Chondrocyte (in vitro differentiated cells): ENCODE measurements at regions not wholly inside any gene's neighbourhood (a gene's known extent, or its start where the extent isn't known, plus 50 kb on each side); places are given as distances from the start of the nearest gene placed in this dataset.

Experiments
- DNase-seq: peaks from one replicate; pipeline ENCODE4 v3.0.0; 2021; ENCODE audit warnings: mixed read lengths, low spot score
- H3K27ac Mint-ChIP-seq: one replicate; pipeline ENCODE4 v1.8.0; 2021; ENCODE audit warnings: mild to moderate bottlenecking, moderate library complexity, mixed read lengths; ENCODE audit not compliant: unreplicated experiment
- H3K27me3 Mint-ChIP-seq: 2 replicates; pipeline ENCODE4 v1.8.0; 2021; ENCODE audit warnings: low read depth, mixed read lengths
- H3K36me3 Mint-ChIP-seq: 2 replicates; pipeline ENCODE4 v1.8.0; 2021; ENCODE audit warnings: low read depth, mixed read lengths
- H3K4me1 Mint-ChIP-seq: 2 replicates; pipeline ENCODE4 v1.8.0; 2021; ENCODE audit warnings: low read depth, mild to moderate bottlenecking, mixed read lengths
- H3K4me3 Mint-ChIP-seq: one replicate; pipeline ENCODE4 v1.8.0; 2021; ENCODE audit warnings: mild to moderate bottlenecking, moderate library complexity, mixed read lengths; ENCODE audit not compliant: unreplicated experiment
- H3K9me3 Mint-ChIP-seq: 2 replicates; pipeline ENCODE4 v1.8.0; 2021; ENCODE audit warnings: low read depth, mixed read lengths
- CTCF ChIP-seq: fragments of 200-600 bp; sonication (generic); IDR thresholded peaks from 2 replicates; pipeline ENCODE4 v1.5.0; 2021; ENCODE audit warnings: antibody characterized with exemption, mild to moderate bottlenecking, moderate library complexity

DNA sequence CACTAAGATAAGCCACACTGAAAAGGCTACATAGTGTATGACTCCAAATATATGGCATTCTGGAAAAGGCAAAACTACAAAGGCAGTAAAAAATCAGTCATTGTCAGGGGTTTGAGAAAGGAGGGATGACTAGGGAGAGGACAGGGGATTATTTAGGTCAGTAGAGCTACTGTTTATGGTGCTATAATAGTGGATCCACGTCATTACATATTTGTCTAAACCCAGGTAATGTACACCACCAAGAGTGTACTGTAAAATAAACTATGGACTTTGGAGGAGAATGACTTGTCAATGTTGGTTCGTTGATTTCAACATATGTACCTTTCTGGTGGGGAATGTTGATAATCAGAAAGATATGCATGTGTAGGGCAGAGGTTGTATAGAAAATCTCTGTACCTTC lies 837.6 kb downstream of the FAM133A start:
- Mint-ChIP-seq H3K27me3 (no peaks in the 10 kb centered on the region), H3K4me1 (no peaks in the 10 kb centered on the region), H3K27ac (no peak overlapping the region), H3K9me3 (no peaks in the 10 kb centered on the region), H3K36me3 (no peaks in the 10 kb centered on the region), H3K4me3 (no peak overlapping the region)
- DNase-seq: no peak
- no peak for TF ChIP-seq CTCF

DNA sequence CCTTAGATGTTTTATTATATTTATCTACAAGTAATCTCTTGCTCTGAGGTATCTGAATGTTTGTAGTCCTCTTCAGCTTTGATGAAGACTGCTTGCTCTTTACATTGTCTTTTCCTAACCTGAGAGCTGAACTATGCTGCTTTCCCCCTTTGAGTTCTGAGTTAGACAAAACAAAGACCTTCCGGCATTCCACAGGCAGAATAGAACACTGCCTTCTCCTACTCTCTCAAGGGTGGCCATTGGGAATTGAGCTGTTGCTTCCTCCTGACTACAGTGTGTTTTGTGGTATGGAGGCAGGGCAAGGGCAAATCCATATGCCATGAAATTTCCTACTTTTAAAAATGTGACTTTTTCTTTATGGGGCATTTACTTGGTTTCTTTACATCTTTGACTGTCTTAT lies 841.0 kb downstream of the FAM133A start:
- no peaks in the 10 kb centered on the region for H3K36me3 Mint-ChIP-seq
- peaks cover 12% of the 10 kb centered on the region for H3K9me3 Mint-ChIP-seq
- no peak overlapping the region for H3K4me3 Mint-ChIP-seq
- H3K27ac Mint-ChIP-seq: no peak overlapping the region
- H3K27me3 Mint-ChIP-seq: no peaks in the 10 kb centered on the region
- no peaks in the 10 kb centered on the region for H3K4me1 Mint-ChIP-seq
- no peak for TF ChIP-seq CTCF
- DNase-seq: no peak

DNA sequence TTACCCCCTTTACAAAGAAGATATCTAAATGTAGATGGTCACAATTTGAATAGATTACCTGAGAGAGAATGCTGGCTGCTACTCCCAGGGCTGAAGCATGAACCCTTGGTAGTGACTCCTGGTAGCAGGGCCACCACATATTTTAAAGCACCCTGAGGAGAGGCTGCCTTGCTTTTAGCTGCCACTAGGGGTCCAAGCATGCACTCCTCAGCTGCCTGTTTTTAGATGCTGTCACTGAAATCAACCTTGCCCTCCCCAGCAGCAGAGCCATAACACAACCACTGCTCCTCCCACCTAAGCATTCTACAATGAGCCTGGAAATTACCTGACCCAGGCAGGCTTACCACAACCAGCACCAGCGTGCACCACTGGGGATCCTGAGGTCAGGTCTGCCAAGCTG lies 850.9 kb downstream of the FAM133A start:
- Mint-ChIP-seq H3K27ac (no peak overlapping the region), H3K4me3 (no peak overlapping the region), H3K4me1 (no peaks in the 10 kb centered on the region), H3K9me3 (peaks cover 45% of the 10 kb centered on the region), H3K27me3 (no peaks in the 10 kb centered on the region), H3K36me3 (no peaks in the 10 kb centered on the region)
- DNase-seq: no peak
- no peak for TF ChIP-seq CTCF

DNA sequence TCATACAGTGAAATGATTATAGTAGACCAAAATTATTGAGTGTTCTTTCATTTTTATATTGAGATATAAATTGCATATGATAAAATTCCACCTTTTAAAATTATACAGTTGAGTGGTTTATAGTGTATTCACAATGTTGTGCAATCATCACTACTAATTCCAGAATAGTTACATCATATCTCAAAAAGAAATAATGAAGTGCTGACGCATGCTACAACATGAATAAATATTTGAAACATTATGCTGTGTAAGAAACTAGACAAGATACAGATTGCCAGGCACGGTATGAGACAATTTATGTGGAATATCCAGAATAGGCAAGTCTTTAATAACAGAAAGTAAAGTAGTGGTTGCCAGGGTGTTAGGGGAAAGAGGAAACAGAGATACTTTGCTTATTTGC lies 871.7 kb downstream of the FAM133A start:
- no peak overlapping the region for H3K27ac Mint-ChIP-seq
- no peaks in the 10 kb centered on the region for H3K4me1 Mint-ChIP-seq
- H3K9me3 Mint-ChIP-seq: peaks cover 5% of the 10 kb centered on the region
- DNase-seq: no peak
- no peaks in the 10 kb centered on the region for H3K27me3 Mint-ChIP-seq
- no peak overlapping the region for H3K4me3 Mint-ChIP-seq
- TF ChIP-seq CTCF: no peak
- no peaks in the 10 kb centered on the region for H3K36me3 Mint-ChIP-seq

- H3K27me3 Mint-ChIP-seq: no peaks in the 10 kb centered on the region
- peaks cover 2% of the 10 kb centered on the region for H3K9me3 Mint-ChIP-seq
- H3K4me3 Mint-ChIP-seq: no peak overlapping the region
- no peak for DNase-seq
- H3K4me1 Mint-ChIP-seq: no peaks in the 10 kb centered on the region
- no peak overlapping the region for H3K27ac Mint-ChIP-seq
- H3K36me3 Mint-ChIP-seq: no peaks in the 10 kb centered on the region
- no peak for TF ChIP-seq CTCF
These were observed 877.8 kb downstream of the FAM133A start for GRCh38 chrX:94551831-94552230.
